Memory B cell (primary cell): ENCODE measurements at regions not wholly inside any gene's neighbourhood (a gene's known extent, or its start where the extent isn't known, plus 50 kb on each side); places are given as distances from the start of the nearest gene placed in this dataset.
"Not testable (repeated sequence)": the region's sequence is repeated elsewhere in the genome, so short reads cannot be mapped to it uniquely, and the experiment has no call there.

Experiments
- ATAC-seq: fragments of 150-1000 bp; cut with Tn5 transposase; 2 replicates; pipeline ENCODE4 v1.10.0; 2021; ENCODE audit warnings: low read depth, mild to moderate bottlenecking, moderate library complexity
- DNase-seq, 2 donors: peaks; one replicate each; pipeline ENCODE4 v3.0.0; 2022; ENCODE audit warnings: low spot score in 2 of 2
- H3K27ac Mint-ChIP-seq: one replicate; pipeline ENCODE4 v1.8.0; 2022; ENCODE audit warnings: mild to moderate bottlenecking, moderate library complexity, mixed read lengths
- H3K27me3 Mint-ChIP-seq: one replicate; pipeline ENCODE4 v1.8.0; 2022; ENCODE audit warnings: mixed read lengths
- H3K36me3 Mint-ChIP-seq: one replicate; pipeline ENCODE4 v1.8.0; 2022; ENCODE audit warnings: mild to moderate bottlenecking, mixed read lengths
- H3K4me1 Mint-ChIP-seq: one replicate; pipeline ENCODE4 v1.8.0; 2022; ENCODE audit warnings: mixed read lengths
- H3K4me3 Mint-ChIP-seq: one replicate; pipeline ENCODE4 v1.8.0; 2022; ENCODE audit warnings: mild to moderate bottlenecking, moderate library complexity, mixed read lengths
- H3K9me3 Mint-ChIP-seq: one replicate; pipeline ENCODE4 v1.8.0; 2022; ENCODE audit warnings: mixed read lengths

DNA sequence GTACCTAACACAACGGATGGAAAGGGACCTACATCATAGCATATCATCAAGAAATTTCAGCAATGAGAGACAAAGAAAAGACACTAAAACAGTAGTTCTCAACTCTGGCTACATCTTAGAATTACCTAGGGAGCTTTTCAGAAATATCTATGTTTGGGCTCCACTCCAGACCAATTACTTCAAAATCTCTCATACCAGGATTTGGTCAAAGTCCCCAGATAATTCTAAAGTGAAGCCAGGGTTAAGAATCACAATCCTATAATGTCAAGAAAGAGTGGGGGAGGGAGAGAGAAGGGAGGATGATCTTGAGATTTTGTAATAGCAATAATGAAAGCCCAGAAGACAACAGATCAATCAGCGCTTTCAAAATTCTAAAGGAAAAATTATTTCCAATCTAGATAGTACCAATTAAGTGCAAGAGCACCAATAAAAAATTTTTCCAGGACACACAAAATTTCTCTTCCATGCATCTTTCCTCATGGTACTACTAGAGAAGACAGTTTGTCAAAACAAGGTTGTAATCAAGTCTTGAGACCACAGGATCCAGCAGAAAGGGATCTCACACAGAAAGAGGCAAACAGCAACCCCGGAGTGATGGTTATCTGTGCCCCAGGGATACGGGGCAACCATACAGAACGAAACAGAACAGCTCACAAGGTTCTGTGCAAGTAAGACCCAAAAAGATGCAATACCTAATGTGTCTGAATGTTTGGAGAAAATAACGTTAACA lies 152.9 kb upstream of the DST start:
- H3K9me3 Mint-ChIP-seq: no peaks in the 10 kb centered on the region
- H3K36me3 Mint-ChIP-seq: no peaks in the 10 kb centered on the region
- peaks cover 6% of the 10 kb centered on the region for H3K27me3 Mint-ChIP-seq
- H3K4me3 Mint-ChIP-seq: no peak overlapping the region
- DNase-seq (no peak), ATAC-seq (no peak)
- H3K27ac Mint-ChIP-seq: no peak overlapping the region
- no peaks in the 10 kb centered on the region for H3K4me1 Mint-ChIP-seq

DNA sequence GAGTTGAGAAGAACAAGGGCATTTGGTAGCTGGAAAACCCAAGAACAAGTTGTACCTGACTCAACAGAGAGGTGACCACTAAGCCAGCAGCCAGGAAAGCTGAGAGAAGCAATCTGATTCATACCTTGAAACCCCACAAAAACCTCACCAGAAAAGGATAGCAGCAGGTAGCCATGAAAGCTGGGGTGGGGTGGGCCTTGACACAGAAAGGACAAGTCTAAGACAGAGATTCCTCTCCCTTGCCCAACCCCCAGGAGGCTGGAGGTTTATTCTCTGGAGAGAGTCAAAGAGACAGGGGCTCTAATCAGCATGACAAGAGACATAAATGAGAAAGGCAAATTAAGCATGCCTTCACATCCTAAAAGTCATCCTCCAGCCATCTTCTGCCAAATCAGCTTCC lies 151.7 kb upstream of the DST start:
- no peak overlapping the region for H3K27ac Mint-ChIP-seq
- H3K4me1 Mint-ChIP-seq: no peaks in the 10 kb centered on the region
- H3K4me3 Mint-ChIP-seq: no peak overlapping the region
- peaks cover 10% of the 10 kb centered on the region for H3K27me3 Mint-ChIP-seq
- H3K36me3 Mint-ChIP-seq: no peaks in the 10 kb centered on the region
- DNase-seq: no peak
- H3K9me3 Mint-ChIP-seq: no peaks in the 10 kb centered on the region
- no peak for ATAC-seq

DNA sequence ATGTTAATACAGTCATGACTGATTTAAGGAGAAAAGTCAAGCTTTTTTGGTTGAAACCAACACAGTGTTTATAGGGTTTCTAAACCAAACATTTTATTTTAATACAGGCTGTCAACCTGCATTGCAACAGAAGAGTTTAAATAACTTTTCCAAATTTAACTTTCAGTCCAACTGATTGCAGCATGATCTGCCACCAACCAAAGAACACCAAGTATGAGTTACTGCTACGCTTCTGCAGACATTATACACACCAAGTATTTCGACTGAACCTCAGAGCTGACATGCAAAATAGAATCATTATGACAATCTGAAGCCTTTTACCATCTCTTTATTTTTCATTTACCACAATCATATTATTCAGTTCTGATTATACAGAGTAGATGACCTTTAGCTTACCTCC lies 151.2 kb upstream of the DST start:
- Mint-ChIP-seq H3K27ac (no peak overlapping the region), H3K4me1 (no peaks in the 10 kb centered on the region)

DNA sequence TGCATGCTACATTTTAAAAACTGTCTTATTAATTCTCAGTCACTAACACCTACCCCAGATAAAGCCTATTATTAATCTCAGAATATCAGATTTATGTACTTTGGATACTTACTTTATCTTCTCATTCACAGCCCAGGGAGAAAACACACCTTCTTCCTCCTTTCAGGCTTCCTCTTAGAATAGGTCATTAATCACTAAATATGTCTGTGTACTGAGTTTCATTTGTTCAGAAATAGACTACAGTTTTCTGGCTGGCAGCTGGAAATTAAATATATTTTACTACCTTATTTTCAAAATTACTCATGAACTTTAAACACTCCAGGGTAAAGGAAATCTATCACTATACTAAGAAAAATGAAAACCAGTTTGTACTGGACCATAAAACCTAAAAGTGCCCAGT lies 147.7 kb upstream of the DST start:
- no peak for DNase-seq
- H3K9me3 Mint-ChIP-seq: no peaks in the 10 kb centered on the region
- no peak overlapping the region for H3K4me3 Mint-ChIP-seq
- peaks cover 11% of the 10 kb centered on the region for H3K27me3 Mint-ChIP-seq
- H3K4me1 Mint-ChIP-seq: no peaks in the 10 kb centered on the region
- H3K36me3 Mint-ChIP-seq: no peaks in the 10 kb centered on the region
- H3K27ac Mint-ChIP-seq: no peak overlapping the region
- ATAC-seq: no peak

More for the DNA sequence above, 151.2 kb upstream of the DST start:
- DNase-seq (no peak), ATAC-seq (no peak)
- Mint-ChIP-seq H3K36me3 (no peaks in the 10 kb centered on the region), H3K9me3 (no peaks in the 10 kb centered on the region), H3K27me3 (peaks cover 10% of the 10 kb centered on the region), H3K4me3 (no peak overlapping the region)

DNA sequence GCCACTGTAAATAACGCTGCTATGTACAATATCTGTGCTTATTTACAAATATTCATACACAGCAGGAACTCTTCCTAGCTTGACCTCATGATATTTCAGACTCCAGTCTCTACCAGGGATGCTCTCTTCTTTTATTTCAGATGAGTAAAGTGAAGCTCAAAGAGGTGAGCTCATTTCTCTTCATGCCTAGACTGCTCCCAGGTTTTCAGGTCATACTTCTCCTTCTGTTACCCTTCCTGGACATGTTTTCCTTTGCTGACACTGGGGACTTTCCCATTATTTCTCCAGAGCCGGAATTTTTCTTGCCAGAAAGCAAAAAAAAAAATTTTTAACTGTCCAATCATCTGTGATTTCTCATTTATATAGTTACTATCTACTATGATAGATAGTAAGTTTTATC lies 147.2 kb upstream of the DST start:
- DNase-seq: no peak
- Mint-ChIP-seq H3K27me3 (peaks cover 11% of the 10 kb centered on the region), H3K4me3 (no peak overlapping the region), H3K27ac (no peak overlapping the region), H3K9me3 (no peaks in the 10 kb centered on the region), H3K4me1 (no peaks in the 10 kb centered on the region), H3K36me3 (no peaks in the 10 kb centered on the region)
- no peak for ATAC-seq

DNA sequence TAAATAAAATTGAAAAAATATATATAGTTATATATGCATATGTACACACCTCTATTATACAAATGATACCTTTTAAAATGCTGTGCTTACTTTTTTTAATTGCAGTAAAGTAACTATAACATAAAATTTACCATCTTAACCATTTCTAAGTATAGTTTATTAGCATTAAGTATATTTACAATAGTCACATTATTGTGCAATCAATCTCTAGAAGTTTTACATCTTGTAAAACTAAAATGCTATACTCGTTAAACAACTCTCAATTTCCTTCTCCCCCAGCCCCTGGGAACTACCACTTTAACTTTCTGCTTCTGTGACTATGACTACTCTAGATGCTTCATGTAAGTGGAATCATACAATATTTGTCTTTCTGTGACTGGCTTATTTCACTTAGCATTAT lies 146.7 kb upstream of the DST start:
- DNase-seq: no peak
- ATAC-seq: no peak
- H3K27me3 Mint-ChIP-seq: peaks cover 11% of the 10 kb centered on the region
- peaks cover 1% of the 10 kb centered on the region for H3K9me3 Mint-ChIP-seq
- H3K36me3 Mint-ChIP-seq: no peaks in the 10 kb centered on the region
- H3K4me1 Mint-ChIP-seq: no peaks in the 10 kb centered on the region
- H3K4me3 Mint-ChIP-seq: no peak overlapping the region
- H3K27ac Mint-ChIP-seq: no peak overlapping the region

DNA sequence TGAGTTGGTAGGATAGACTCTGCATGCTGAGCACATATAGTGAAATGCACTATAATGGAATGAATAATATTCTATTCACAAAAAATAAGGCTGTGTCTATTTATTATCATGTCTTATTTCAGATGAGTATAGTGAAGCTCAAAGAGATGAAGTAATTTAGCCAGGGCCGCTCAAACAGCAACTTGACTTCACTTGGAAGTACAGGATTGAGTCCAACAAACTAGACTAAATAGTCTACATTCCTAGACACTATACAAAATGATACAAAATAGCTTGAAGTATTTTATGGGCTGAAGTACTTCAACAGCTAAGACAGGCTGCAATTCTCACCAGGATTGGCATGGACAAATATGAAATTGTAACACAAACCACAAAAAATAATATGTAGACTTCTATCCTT lies 144.5 kb upstream of the DST start:
- ATAC-seq (no peak), DNase-seq (no peak)
- Mint-ChIP-seq H3K27ac (no peak overlapping the region), H3K4me1 (no peaks in the 10 kb centered on the region), H3K36me3 (no peaks in the 10 kb centered on the region), H3K27me3 (peaks cover 10% of the 10 kb centered on the region), H3K9me3 (peaks cover 4% of the 10 kb centered on the region), H3K4me3 (no peak overlapping the region)

DNA sequence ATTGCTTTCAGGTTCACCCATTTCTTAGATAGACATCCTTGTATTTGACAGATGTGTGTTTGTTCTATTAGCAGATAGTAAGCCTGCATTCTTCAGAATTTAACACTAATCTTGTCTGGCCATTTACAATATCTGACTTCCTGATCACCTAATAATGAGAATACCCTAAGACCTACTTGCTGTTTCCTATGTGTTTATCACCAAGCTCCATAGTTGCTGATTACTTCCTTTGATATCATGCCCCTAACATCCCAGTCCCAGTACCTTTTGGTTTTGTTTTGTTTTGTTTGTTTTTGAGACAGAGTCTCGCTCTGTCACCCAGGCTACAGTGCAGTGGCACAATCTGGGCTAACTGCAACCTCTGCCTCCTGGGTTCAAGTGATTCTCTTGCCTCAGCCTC lies 143.6 kb upstream of the DST start:
- no peak overlapping the region for H3K4me3 Mint-ChIP-seq
- ATAC-seq: no peak
- H3K27ac Mint-ChIP-seq: no peak overlapping the region
- no peaks in the 10 kb centered on the region for H3K36me3 Mint-ChIP-seq
- DNase-seq: no peak
- peaks cover 10% of the 10 kb centered on the region for H3K27me3 Mint-ChIP-seq
- no peaks in the 10 kb centered on the region for H3K4me1 Mint-ChIP-seq
- H3K9me3 Mint-ChIP-seq: peaks cover 6% of the 10 kb centered on the region

DNA sequence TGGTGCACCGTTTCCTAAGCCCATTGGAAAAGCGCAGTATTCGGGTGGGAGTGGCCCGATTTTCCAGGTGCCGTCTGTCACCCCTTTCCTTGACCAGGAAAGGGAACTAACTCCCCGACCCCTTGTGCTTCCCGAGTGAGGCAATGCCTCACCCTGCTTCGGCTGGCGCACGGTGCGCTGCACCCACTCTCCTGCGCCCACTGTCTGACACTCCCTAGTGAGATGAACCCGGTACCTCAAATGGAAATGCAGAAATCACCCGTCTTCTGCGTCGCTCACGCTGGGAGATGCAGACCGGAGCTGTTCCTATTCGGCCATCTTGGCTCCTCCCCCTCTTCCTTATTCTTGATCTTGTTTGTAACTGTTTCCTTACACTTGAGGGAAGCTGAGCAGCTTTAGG lies 142.8 kb upstream of the DST start:
- H3K9me3 Mint-ChIP-seq, H3K27me3 Mint-ChIP-seq, H3K27ac Mint-ChIP-seq: not testable (repeated sequence)

DNA sequence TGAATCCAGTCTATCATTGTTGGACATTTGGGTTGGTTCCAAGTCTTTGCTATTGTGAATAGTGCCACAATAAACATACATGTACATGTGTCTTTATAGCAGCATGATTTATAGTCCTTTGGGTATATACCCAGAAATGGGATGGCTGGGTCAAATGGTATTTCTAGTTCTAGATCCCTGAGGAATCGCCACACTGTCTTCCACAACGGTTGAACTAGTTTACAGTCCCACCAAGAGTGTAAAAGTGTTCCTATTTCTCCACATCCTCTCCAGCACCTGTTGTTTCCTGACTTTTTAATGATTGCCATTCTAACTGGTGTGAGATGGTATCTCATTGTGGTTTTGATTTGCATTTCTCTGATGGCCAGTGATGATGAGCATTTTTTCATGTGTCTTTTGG lies 137.4 kb upstream of the DST start:
- not testable (repeated sequence) for H3K4me1 Mint-ChIP-seq

More for the DNA sequence above, 142.8 kb upstream of the DST start:
- H3K36me3 Mint-ChIP-seq, H3K4me1 Mint-ChIP-seq, ATAC-seq, DNase-seq, H3K4me3 Mint-ChIP-seq: not testable (repeated sequence)

DNA sequence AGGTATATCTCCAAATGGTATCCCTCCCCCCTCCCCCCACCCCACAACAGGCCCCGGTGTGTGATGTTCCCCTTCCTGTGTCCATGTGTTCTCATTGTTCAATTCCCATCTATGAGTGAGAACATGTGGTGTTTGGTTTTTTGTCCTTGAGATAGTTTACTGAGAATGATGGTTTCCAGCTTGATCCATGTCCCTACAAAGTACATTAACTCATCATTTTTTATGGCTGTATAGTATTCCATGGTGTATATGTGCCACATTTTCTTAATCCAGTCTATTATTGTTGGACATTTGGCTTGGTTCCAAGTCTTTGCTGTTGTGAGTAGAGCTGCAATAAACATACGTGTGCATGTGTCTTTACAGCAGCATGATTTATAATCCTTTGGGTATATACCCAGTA lies 135.8 kb upstream of the DST start:
- H3K36me3 Mint-ChIP-seq, H3K4me1 Mint-ChIP-seq, H3K27me3 Mint-ChIP-seq, ATAC-seq, DNase-seq, H3K4me3 Mint-ChIP-seq, H3K27ac Mint-ChIP-seq, H3K9me3 Mint-ChIP-seq: not testable (repeated sequence)

More for the DNA sequence above, 137.4 kb upstream of the DST start:
- not testable (repeated sequence) for H3K27ac Mint-ChIP-seq, H3K27me3 Mint-ChIP-seq, DNase-seq, H3K9me3 Mint-ChIP-seq, H3K36me3 Mint-ChIP-seq, H3K4me3 Mint-ChIP-seq, ATAC-seq

DNA sequence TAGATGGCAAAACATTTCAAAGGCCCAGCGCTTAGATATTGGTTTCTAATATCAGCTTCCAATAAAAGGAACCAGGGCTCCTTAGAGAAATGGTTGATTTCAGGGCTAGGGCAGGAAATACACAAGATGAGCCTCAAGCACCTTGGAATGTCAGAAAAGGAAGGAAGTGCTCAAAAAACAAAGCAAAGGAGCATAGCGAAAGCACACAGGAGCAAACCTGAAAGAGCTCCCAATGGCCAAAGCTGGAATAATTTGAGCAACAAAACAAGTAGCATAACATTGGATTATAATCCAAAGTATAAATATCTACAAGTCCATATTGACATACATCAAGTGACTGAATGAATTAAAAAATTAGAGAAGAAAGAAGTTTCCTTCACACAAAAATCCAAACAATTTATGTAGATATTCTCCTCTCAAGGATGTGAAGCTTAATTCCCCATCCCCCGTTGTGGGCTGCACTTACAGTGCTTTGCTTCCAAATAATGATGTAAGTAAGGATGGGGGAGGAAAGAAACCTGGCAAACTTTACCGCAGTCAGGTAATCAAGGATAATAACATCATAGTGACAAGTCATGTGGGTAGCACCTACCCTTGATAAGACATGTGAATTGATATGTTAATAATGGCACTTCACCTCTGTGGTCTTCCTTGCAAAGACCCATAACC lies 132.9 kb upstream of the DST start:
- Mint-ChIP-seq H3K4me3 (no peak overlapping the region), H3K27ac (no peak overlapping the region), H3K27me3 (no peaks in the 10 kb centered on the region), H3K9me3 (peaks cover 6% of the 10 kb centered on the region), H3K36me3 (no peaks in the 10 kb centered on the region), H3K4me1 (no peaks in the 10 kb centered on the region)
- no peak for ATAC-seq
- no peak for DNase-seq

DNA sequence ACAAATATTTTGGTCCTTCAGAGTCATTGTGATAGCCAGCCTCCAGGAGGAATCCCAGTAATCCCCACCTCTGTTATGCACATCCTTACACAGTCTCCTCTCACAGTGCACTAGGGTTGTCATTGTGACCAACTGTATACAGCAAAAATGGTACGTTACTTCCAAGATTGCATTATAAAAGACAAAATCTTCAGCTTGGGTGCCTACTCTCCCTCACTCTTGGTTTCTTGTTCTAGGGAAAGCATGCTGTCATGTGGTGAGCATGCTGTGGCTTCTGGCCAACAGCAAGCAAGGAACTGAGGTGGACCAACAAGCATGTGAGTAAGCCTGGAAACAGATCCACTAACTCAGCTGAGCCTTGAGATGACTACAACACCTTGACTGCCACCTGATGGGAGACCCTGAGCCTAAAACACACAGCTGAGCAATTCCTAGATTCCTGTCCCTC lies 130.1 kb upstream of the DST start:
- no peaks in the 10 kb centered on the region for H3K4me1 Mint-ChIP-seq
- no peak for ATAC-seq
- H3K27ac Mint-ChIP-seq: no peak overlapping the region
- H3K9me3 Mint-ChIP-seq: peaks cover 5% of the 10 kb centered on the region
- DNase-seq: no peak
- H3K27me3 Mint-ChIP-seq: no peaks in the 10 kb centered on the region
- no peaks in the 10 kb centered on the region for H3K36me3 Mint-ChIP-seq
- no peak overlapping the region for H3K4me3 Mint-ChIP-seq

DNA sequence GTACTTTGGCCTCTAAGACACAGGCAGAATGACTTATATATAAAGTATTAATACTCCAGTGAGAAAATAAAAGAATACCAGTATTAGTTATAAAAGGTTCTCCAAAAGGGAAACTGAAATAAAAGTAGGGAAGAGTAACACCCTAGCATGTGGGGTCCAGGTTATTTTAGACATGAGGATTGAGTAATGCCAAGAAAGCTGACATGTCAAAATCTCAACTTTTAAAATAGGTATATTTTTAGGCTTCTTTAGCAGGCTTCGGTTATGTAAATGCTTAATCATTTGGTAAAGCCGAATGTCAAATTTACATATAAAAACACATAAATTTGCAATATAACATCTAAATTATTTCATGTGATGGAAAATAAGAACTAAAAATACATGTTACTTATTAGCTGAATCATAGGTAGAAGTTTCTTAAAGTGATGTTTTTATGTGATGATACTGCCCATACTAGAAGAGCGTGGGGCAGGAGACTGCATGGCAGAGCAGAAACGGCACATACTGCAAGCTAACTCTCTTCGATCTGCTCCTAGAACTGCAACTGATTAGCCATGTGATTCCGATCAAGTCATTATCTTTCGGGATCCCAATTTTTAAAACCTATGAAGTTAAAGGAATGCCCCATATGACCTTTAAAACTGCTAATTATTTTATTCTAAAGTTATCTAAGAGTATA lies 129.4 kb upstream of the DST start:
- Mint-ChIP-seq H3K36me3 (no peaks in the 10 kb centered on the region), H3K4me1 (no peaks in the 10 kb centered on the region), H3K9me3 (peaks cover 5% of the 10 kb centered on the region), H3K27ac (no peak overlapping the region), H3K4me3 (no peak overlapping the region), H3K27me3 (no peaks in the 10 kb centered on the region)
- DNase-seq (no peak), ATAC-seq (no peak)
